ENCODE measurements at regions not wholly inside any gene's neighbourhood (a gene's known extent, or its start where the extent isn't known, plus 50 kb on each side); places are given as distances from the start of the nearest gene placed in this dataset.

DNA sequence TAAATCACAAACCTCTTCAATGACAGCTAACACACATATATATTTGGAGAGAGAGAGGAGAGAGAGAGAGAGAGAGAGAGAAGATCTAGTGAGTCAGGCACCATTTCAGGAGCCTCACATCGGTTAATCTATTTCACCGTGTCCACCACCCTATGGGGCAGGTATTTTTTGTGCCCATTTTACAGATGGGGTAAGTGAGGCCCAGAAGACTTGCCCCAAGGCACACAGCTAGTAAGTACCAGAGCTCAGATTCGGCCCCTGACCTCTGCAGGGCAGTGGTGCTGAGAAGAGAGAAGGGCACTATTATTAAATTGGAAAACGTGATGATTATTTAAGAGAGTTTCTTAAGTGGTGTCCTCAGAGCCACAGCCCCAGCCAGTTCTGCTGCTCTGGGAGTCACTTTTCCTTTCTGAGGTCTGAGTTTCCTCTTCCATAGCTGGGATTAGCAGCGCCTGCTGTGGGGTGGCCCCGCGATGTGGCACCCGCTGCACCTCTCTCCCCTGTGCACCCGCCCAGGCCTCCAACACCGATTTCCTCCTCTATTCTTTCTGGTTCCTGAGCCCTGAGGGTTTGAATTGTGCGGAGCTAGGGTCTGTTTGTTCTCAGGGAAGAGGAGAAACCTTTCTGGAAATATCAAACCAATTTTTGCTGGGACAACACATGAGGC, 303.9 kb downstream of the IRF8 start:
- H3K27ac ChIP-seq = no peak overlapping the region
- POLR2A ChIA-PET (ENCODE audit: low non-redundant PET) = no interaction called here
- TF ChIP-seq, protein P1, sequence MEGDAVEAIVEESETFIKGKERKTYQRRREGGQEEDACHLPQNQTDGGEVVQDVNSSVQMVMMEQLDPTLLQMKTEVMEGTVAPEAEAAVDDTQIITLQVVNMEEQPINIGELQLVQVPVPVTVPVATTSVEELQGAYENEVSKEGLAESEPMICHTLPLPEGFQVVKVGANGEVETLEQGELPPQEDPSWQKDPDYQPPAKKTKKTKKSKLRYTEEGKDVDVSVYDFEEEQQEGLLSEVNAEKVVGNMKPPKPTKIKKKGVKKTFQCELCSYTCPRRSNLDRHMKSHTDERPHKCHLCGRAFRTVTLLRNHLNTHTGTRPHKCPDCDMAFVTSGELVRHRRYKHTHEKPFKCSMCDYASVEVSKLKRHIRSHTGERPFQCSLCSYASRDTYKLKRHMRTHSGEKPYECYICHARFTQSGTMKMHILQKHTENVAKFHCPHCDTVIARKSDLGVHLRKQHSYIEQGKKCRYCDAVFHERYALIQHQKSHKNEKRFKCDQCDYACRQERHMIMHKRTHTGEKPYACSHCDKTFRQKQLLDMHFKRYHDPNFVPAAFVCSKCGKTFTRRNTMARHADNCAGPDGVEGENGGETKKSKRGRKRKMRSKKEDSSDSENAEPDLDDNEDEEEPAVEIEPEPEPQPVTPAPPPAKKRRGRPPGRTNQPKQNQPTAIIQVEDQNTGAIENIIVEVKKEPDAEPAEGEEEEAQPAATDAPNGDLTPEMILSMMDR (conservative IDR thresholded peaks at IDR 0.05; ENCODE audit: low read depth) = no peak
- CTCF ChIA-PET = no interaction called here
- no peak for DNase-seq (ENCODE audit: low spot score)

DNA sequence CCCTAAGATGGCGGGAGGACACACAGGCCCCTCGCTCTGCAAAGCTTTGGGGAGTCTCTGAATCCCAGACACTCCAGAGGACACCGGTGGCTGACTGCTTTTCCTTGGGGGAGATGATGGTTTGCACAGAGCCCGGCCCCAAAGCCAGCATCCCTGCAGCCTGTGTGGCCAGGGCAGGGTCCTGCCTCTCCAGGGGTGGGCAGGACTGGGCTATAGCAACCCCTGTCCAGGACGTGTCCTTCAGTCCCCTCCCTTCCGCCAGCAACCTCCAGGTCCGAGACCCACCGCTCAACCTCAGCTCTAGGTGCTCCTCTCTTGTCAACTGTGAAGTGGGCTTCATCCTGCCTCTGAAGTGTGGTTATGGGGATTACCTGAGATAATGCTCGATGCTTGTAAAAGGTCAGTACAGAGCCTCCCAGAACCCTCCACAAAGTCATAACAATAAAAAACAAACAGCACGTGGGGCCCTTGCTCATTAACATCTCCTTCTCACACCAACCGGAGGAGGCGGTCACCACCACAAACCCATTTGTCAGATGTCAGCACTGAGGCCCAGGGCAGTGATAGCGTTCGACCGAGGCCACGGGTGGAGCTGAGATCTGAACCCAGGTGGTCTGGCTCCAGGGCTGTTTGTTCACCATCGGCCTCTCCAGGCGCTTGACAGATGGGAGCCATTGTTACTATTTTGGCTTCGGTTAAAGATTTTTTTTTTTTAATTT, 304.8 kb downstream of the IRF8 start:
- no peak overlapping the region for H3K27ac ChIP-seq
- ChIA-PET CTCF (interaction anchor here (0.8 kb wide), 1 partner anchor 10 kb away, joined by 11 read pairs; no protein-coding TSS in a partner anchor), POLR2A (ENCODE audit: low non-redundant PET) (no interaction called here)
- TF ChIP-seq, protein P1 (conservative IDR thresholded peaks at IDR 0.05; ENCODE audit: low read depth) = no peak
- DNase-seq (ENCODE audit: low spot score) = no peak

DNA sequence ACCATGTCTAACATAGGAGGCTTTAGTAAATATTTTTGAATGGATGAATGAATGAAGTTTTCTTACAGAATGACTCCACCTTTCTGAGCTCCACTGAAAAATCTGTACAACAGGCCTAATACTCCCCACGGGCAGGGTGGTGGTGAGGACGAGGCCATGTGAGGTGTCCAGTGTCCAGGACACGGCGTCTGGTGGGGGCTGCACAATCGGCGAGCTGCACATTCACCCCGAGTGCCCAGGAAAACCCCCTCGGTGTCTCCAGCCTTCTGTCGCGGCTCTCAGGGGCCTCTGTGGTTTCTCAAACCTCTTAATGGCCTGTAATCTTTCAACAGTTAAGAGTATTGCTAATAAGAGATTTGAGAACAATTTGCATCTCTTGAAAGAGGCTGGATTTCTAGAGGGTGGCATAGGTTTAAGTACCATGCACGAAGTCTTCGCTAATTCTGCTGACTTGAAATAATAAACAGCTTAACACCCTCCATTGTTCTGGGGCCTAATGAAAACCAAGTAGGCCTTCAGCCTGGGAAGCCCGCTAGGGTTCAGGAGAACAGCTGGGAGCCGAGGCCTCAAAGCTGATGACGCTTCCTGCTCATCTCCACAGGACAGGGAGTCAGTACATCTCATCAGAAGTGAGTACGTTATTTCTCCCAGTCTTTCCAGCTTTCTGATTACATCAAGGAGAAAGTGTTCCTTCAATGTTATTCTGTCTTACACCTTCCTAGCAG, 304.6 kb upstream of the FOXF1 start:
- no peak for DNase-seq (ENCODE audit: low spot score)
- TF ChIP-seq, protein P1 (conservative IDR thresholded peaks at IDR 0.05; ENCODE audit: low read depth) = no peak
- ChIA-PET POLR2A (ENCODE audit: low non-redundant PET) (no interaction called here), CTCF (interaction anchor here (0.6 kb wide), 1 partner anchor 9 kb away, joined by 3 read pairs; no protein-coding TSS in a partner anchor)
- H3K27ac ChIP-seq = no peak overlapping the region

DNA sequence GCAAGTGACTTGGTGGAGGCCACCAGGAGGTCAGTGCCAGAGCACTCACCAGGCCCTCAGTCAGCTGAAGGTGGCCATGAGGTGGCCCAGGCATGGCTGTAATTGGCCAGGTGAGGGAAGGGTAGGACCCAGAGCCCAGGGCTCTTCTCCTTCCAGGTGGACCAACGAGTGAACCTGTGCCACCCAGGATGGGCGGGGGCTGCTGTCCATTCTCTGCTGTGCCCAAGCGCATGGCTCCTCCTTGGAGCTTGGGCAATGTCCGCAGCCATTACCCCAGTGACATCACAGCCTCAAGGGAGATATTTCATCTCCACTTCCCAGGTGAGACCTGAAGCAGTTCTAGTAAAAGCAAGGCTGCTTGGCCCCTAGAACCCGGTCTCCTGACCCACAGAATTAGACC, 303.0 kb upstream of the FOXF1 start:
- H3K27ac ChIP-seq = no peak overlapping the region
- CTCF ChIA-PET = no interaction called here
- TF ChIP-seq, protein P1 (conservative IDR thresholded peaks at IDR 0.05; ENCODE audit: low read depth) = no peak
- DNase-seq (ENCODE audit: low spot score) = no peak
- POLR2A ChIA-PET (ENCODE audit: low non-redundant PET) = no interaction called here

DNA sequence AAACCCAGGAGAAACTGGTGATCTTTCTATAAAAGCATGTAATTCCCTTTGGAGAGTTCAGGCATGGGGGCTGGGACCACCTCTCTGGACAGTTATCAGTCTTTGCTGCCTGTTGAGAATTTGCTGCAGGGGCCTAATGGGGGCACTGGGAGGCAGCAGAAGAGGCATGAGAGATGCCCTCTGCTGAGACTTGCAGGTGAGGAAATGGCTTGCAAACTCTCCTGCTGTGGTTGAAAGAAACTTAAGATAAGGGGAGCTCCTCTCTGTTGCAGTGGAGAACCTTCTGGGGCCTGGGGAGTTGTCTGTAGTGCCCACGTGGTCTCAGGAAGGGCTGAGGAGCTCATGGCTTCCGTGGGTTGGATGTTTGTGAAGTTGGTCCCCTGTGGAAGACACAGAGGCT, 301.1 kb upstream of the FOXF1 start:
- ChIA-PET CTCF (no interaction called here), POLR2A (ENCODE audit: low non-redundant PET) (no interaction called here)
- no peak for DNase-seq (ENCODE audit: low spot score)
- TF ChIP-seq, protein P1 (conservative IDR thresholded peaks at IDR 0.05; ENCODE audit: low read depth) = no peak
- H3K27ac ChIP-seq = no peak overlapping the region

DNA sequence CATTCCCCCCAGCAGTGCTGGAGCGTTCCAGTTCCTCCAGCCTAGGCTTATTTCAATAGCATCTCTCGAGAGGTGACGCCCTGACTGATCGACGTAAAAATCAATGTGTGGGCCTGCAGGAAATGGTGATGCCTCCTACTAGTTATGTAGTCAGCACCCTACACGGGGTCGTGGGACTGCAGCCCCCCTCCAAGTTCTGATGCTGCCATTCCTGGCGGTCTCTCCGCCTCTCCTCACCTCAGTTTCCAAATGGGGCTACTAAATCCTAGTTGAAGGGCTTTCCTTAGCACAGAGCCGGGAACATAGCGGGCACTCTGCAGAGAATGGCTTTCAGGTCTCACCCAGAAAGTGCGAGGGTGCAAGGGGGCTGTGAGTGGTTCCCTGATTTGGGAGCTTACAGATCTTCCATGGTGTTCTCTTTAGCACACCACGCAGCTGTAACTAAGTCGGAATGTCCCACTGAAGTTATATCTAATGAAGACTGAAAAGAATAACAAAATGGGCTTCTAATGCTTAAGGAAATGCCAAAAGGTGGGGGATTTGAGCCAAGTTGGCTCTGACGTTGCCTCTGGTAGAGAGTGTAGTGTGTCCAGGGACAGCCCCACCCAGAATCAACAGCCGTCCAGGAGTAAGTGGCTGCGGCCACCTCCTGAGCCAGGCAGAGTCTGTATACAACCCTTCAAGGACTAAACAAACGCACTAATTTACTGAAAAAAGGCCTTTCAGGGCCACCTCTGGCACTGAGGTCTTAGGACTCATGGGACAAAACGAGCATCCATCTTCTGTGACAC, 299.7 kb upstream of the FOXF1 start:
- no peak overlapping the region for H3K27ac ChIP-seq
- ChIA-PET CTCF (no interaction called here), POLR2A (ENCODE audit: low non-redundant PET) (no interaction called here)
- no peak for DNase-seq (ENCODE audit: low spot score)
- TF ChIP-seq, protein P1 (conservative IDR thresholded peaks at IDR 0.05; ENCODE audit: low read depth) = no peak
